ENCODE measurements at regions not wholly inside any gene's neighbourhood (a gene's known extent, or its start where the extent isn't known, plus 50 kb on each side); places are given as distances from the start of the nearest gene placed in this dataset.

- no peak for TF ChIP-seq POLR2A (IDR thresholded peaks at IDR 0.05)
- TF ChIP-seq, protein P1, sequence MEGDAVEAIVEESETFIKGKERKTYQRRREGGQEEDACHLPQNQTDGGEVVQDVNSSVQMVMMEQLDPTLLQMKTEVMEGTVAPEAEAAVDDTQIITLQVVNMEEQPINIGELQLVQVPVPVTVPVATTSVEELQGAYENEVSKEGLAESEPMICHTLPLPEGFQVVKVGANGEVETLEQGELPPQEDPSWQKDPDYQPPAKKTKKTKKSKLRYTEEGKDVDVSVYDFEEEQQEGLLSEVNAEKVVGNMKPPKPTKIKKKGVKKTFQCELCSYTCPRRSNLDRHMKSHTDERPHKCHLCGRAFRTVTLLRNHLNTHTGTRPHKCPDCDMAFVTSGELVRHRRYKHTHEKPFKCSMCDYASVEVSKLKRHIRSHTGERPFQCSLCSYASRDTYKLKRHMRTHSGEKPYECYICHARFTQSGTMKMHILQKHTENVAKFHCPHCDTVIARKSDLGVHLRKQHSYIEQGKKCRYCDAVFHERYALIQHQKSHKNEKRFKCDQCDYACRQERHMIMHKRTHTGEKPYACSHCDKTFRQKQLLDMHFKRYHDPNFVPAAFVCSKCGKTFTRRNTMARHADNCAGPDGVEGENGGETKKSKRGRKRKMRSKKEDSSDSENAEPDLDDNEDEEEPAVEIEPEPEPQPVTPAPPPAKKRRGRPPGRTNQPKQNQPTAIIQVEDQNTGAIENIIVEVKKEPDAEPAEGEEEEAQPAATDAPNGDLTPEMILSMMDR (IDR thresholded peaks at IDR 0.05): no peak
Measured at GRCh38 chr17:5642752-5643151, 58.4 kb upstream of the NLRP1 start.

Data from Peyer's patch (tissue), 4 donors.